Left cardiac atrium (tissue), 4 donors: ENCODE measurements at regions not wholly inside any gene's neighbourhood (a gene's known extent, or its start where the extent isn't known, plus 50 kb on each side); places are given as distances from the start of the nearest gene placed in this dataset.

Experiments
- ATAC-seq, 2 donors: fragments of 200-7000 bp; cut with Tn5 transposase; one replicate each; pipeline ENCODE4 v1.9.1; 2020; ENCODE audit warnings: mild to moderate bottlenecking in 2 of 2, moderate library complexity in 2 of 2
- DNase-seq: peaks from one replicate; pipeline ENCODE4 v3.0.0-alpha.2; 2020
- intact Hi-C, 2 donors: fragments of 100-400 bp; cut with DNase I; formaldehyde crosslinking; loops; one replicate each; pipeline versions ENCODE4 v1.14.1 to v1.15.1; 2022 to 2023
- donor health status: DM: no; HTN: yes; CAD: no.
- donor health status: DM: no; HTN: yes; CAD: no; lungs with severe emphysema.
- donor health status: DM: yes; HTN: yes; CAD: no.
- donor health status: Dilated cardiomyopathy.

DNA sequence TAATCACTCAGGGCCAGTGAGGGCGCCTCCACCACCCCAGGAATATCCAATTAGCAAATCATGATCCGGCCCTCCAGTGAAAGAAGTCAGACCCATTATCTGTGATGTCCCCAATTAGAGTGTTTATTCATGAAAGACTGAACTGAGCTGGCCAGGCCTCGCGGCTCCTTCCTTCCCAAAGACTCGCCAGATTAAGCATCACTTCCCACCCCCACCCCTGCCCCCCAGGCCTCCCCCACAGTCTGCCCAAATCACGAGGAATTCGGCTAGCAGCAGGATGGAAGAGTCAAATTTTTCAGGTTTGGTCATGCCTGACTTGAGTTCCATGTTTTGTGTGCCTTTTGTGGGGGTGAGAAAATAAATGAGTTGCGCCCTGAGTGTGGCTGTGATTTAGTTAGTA is 298.4 kb upstream of the SALL1 start:
- DNase-seq (no peak), ATAC-seq (no peak)
- intact Hi-C loops = no loop called here

DNA sequence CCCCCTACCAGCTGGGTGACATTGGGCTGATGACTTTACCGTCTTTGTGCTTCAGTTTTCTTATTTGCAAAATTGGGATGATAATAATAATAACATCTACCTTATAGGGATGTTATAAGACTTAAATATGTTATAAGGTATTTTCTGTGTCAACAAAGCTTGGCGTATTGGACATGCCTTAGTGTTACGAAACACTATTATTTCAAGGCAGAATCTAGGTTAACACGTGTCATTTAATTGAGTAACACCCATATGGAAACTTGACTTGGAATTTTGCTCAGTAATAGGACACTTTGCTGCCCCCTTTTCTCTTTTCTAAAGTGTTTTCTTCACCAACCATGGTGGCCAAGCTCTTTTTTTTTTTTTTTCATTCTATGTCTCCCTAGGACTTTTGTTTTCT is 294.2 kb upstream of the SALL1 start:
- ATAC-seq (no peak), DNase-seq (no peak)
- intact Hi-C loops = no loop called here

DNA sequence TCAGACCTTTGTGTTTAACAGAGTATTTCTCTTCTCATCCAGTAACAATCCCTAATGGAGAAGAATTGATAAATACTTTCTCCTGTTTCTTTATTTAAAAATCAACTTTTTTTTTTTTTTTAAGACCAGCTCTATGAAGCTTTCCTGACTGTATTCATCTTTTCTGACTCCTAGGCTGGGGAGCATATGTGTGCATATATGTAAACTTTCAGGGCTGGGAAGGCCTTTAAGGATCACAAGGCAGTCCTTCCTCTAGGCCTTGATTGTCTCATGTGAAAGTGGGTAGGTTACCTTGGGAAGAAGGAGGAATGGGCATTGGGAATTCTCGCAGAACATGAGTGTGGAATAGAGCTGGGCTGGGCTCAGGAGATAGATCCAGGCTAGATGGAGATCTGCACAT is 292.9 kb upstream of the SALL1 start:
- ATAC-seq = no peak
- intact Hi-C loops = no loop called here

DNA sequence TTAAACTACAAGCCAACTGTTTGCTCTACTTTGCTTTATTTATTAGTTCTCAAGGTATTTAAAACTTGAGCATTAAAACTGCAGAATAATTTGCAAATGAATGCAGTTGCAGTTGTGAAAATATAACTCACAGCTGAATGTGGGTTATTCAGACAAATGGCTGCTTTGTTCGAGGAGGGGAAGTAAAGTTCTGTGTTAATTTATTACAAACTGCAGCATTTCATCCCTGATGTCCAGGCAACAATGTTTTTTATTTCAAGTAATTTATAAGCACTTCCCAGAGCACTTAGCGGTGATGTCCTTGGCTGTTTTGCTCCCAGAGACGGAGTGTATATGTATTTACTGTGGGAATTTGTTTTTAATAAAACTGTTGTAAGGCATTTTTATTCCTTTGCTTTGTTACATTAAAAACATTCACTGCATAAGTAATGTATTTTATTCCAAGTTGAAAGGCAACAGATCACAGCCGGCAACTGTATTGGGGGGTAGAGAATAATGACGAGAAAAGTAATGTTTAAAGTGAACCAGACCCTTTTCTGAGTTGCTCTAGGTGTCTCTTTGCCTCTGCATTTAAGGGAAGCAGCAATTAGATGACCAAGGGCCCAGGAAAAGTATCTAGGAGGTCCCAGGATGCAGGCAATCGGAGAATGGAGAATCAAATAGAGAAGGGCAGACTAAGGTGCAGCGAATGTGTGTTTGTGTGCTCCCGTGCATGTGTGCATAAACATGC is 291.2 kb upstream of the SALL1 start:
- DNase-seq = no peak
- intact Hi-C loops = no loop called here
- ATAC-seq = no peak

More for the DNA sequence above, 292.9 kb upstream of the SALL1 start:
- DNase-seq = no peak

DNA sequence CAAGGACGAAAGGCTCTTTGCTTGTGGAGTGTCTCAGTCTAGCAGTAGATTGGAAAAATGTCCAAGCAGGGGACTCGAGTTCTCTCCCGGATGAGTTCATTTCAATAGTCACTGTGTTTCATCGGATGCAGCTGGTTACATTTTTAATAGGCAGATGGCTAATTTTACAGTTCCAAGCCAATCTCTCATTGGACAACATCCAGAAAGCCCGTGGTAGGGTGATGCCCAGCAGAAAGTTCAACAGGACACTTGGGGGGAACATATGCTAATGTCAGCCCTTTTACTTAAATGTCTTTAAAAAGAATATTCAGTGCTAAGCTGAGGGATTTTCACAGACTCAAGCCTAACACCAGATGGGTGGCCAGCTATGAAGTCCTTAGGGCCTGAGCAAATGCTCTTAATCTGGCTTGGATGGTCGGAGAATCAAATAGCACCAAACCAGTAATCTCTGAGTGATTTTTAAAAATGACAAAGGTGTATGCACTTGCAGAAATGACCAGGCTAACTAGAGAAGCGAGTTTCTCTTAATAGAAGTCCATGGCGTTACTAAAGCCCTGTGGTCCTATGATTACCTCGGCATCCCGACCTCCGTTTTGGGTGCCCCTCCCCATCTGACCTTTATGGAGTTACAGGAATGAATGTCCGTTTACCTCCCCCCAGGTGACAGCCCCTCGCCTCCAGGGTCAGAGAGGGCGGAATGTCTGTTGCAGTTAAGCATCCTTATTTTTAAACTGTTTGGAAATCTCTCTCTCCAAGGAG is 289.2 kb upstream of the SALL1 start:
- intact Hi-C loops = no loop called here
- DNase-seq (no peak), ATAC-seq (no peak)

DNA sequence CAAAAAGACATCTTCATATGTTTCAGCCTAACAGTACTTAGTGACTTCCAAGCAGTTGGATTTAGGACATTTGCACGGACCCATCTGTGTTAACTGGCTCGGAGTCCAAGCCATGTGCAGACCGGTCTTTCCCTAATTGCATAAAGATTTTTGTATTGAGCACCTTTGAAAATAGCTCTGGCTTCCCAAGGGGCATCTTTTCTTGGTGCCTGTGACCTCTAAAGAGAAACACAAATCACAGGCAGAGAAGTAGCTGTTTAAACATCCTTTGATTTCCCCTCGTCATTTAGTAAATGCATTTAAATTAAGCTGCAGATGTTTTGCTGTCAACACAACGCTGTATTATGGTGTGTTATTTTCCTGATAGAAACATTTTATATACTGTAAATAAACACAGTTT is 288.2 kb upstream of the SALL1 start:
- ATAC-seq = no peak
- intact Hi-C loops = no loop called here
- DNase-seq = no peak

DNA sequence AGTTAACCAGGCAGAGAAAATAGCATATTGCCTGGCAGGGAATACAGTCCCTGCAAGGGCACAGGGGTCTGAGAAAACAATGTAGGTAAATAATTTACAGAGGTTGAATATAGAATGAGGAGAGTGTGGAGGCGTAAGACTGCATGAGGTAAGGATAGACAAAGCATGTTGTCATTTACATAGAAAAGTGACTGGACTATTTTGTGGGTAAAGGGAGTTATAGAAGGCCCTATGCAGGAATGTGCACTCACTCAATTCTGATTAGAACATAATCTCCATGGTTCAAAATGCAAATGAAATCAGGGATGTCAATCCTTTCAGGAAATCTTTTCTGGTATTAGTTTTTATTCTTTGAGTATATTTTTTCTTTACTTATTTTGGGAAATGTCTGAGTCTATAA is 285.7 kb upstream of the SALL1 start:
- ATAC-seq (no peak), DNase-seq (no peak)
- intact Hi-C loops = no loop called here

DNA sequence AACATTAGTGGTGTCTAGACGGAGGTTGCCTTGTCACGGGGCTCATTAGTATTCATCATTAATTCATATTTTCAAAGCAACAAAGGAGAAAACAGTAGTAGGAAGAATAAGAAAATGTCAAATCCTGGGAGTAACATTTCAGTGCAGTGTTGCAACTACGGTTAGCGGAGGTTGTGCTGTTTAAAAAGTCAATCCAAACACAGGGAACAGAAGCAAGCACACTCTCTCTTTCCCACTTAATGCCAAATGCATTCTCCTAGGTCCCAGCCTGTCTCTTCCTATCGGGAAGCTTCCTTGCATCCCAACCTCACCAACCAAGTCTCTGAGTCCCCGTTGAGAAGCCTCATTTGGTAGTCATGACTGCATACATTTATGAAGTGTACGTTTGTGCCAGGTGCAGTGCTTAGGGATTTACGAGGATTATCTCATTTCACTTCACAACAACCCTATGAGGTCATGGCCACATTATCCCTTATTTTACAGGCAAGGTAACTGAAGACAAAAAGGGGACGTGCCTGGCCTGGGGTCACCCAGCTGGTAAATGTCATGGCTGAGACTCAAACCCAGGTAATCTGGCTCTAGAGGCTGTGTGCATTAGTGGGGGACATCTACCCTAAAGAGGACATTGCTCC is 283.6 kb upstream of the SALL1 start:
- intact Hi-C loops = no loop called here
- no peak for ATAC-seq

DNA sequence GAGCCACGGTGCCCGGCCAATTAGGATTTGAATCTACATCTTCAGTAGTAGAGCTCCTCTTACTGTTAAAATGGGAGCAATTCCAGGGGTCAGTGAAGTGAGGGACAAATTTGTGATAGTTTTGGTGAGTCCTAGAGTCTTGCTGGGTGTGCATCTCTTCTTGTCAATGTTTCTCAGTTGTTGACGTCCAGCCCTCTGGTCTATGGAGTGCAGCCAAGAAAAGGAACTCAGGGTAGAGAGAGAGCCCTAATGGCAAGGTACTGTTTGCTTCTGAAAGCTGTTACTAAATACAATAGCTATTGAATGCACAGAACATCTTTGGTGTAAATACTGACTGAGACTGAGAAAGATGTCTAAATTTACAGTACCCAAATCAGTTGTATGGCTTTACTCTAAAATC is 282.5 kb upstream of the SALL1 start:
- DNase-seq = no peak
- ATAC-seq = no peak
- intact Hi-C loops = no loop called here

More for the DNA sequence above, 283.6 kb upstream of the SALL1 start:
- DNase-seq = no peak

DNA sequence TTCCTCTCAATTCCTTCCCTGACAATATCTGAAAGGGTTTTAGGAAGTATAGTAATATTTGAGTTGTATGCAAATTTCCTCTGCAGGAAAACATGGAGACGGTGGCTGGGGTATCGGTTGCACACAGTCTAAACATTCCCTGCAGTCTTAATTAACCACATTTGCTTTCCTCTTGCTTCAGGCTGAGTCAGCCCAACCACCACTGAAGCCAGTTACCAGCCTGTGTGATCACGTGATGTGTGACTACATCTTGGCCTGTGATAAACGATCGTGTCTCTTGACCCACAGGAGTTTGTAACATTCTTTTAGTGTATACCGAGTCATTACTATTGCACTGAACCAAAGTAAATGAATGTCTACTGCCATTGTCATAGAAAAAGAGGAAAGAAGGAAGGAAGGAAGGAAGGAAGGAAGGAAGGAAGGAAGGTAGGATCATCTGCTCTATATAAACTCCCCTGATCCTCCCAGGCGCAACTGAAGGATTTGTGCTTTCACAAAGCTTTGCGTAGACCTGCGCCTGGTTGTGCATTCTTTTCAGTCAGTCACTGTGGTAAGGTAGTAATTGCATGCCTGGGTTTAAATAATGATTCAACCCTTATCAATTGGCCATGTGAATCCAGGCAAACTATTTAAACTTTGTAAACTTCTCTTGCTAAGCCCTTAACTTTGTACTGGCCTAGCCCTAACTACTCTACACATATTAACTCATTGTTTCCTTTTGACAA is 280.6 kb upstream of the SALL1 start:
- no peak for DNase-seq
- no peak for ATAC-seq
- intact Hi-C loops = no loop called here

DNA sequence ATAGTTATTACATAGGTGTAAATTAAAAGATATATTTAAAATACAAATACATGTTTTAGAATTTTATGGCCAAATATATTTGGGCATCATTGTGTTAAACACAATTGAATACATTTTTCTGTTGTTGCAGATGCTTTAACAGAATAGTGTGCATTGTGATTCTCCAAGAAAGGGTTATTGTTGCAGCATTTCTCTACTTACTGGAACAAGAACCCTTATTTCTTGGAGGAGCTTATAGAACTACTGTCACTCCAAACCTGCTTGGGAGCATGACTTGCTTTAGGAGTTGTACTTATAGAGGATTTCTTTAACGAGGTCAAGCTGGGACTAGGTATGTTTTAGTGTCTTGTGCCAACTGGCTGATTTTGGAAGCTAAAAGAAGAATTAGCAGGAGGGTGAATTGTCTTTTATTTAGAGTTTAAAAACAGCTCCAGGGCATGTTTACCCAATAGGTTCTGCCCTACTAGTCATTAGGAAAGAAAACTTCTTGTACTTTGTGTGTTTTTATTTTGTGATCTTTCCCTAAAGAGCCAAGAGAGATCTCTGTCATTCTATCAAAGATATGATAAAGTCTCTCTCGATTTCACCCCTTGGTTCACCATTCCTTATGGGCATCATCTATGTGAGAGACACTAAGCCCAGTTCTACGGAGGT is 279.8 kb upstream of the SALL1 start:
- no peak for DNase-seq
- intact Hi-C loops = no loop called here
- no peak for ATAC-seq

DNA sequence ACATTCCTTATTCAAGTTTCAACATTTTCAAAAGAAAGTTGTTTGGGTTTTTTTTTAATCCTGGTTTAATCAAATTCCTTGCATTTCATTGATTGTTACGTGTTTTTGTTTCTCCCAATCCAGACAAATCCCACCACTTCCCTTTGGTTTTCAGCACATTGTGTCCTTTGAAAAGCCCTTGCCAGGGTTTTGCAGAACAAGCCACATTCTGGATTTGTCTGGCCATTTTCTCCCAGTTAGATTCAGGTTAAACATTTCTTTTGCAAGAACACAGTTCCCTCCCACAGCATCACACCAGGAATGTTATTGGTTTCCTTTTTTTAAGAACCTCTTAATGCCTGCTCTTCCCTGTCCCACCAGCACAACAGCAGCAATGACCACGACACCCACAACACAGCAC is 278.0 kb upstream of the SALL1 start:
- DNase-seq (no peak), ATAC-seq (no peak)
- intact Hi-C loops = no loop called here

DNA sequence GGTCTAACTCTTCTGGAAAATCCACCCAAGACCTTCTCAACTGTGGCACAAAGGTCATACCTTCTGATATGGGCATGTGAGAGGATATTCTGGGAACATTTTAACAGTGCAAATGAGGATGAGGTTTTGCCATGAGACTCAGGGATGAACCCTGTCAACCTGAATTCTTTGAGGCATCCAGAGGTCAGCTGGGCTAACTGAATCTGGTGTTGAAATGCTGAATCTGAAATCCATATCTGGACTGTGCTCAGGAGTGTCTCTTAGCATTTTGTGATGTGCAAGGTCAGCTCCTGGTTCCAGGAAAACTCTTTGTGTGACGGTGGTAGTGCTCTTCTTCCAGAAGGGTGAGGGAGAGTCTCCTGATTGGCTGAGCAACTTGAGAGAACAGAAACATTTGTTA is 276.0 kb upstream of the SALL1 start:
- intact Hi-C loops = no loop called here
- DNase-seq (no peak), ATAC-seq (no peak)

DNA sequence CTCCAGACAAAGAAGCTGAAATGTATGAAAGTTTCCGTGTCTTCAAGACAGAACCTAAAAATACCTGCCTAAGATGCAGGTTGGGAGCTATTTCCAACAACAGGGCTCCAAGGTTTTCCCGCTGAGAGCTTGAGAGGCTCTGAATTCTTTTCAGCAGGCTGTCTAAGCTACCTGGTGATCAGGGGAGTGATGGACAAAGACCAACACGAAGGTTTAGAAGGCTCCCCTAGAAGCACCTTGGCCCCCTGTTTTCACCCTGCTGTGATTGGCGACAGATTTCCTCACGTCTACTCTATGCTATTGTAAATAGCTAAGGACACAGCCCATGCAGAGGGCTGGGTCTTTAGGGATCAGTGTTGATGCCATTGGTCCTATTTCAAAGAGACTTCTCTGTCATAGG is 275.2 kb upstream of the SALL1 start:
- no peak for DNase-seq
- intact Hi-C loops = no loop called here
- ATAC-seq = no peak

DNA sequence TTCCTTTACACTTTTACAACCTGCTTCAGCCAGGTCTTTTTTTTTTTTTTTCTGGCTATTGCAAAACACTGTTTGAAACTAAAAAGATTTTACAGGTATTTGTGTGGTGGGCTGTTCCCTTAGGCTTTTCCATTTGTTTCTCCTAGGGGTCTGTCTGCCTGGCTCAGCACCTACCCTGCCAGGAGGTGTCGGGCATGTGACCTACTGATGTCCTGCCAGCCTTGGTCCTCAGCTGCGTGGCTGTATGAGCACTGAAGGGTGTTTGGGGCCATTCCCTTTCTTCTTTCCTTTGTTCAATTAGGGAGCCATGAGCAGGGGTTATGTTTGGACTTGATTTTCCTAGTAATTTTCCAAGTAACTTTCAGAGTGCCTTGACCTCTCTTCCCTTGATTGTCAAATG is 269.2 kb upstream of the SALL1 start:
- ATAC-seq = no peak
- intact Hi-C loops = no loop called here
- DNase-seq = no peak

DNA sequence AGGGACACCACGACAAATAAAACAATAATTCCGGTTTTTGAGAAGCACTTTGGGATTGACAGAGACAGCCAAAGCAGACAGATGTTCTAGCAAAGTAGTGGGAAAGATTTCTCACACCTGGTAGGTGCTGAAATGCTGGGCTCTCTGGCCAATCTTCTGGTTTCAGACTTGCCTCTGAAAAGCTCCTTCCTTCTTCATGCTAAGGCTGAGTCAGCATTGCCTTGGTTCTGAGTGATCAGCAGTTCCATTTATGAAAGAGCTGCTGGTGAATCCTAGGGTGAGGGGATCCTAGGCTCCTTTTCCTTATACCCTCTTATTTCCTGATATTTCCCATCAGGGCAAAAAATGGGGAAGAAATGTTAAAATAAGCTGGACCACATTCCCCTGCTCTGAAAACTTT is 268.7 kb upstream of the SALL1 start:
- intact Hi-C loops = no loop called here
- ATAC-seq (no peak), DNase-seq (no peak)

DNA sequence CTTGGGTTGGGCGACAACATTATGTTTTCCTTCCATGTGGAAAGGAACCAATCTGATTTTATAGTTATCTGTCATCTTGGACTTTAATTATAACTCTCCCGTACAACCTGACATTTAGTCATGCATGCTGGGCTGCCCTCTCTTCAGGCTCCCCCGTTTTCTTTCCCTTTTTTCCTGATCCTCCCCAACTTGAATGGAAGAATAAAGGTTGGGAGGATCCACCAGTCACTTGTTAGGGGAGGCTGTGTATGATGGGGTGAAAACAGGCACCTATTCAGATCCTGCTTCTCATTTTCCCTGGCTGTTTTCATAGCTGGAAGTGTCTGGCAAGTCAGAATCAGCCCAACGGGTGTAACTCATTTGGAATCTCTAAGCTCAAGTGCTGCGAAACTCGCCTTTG is 267.2 kb upstream of the SALL1 start:
- intact Hi-C loops = no loop called here
- ATAC-seq (no peak), DNase-seq (no peak)

DNA sequence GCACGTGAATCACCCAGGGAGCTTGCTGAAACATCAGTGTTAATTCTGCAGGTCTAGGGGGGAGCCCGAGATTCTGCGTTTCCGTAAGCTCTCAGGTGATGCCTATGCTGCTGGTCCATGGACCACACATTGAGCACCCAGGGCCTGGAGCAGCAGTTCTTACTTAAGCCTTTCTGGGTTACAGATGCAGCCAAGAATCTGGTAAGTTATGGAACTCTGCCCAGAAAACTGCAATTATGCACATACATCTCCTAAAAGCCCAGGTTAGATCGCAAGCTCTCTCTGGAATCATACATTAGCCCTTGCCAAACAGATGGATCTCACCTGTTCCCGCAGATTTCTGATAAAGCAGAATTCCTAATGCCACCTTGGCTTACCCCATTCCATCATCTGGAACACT is 265.9 kb upstream of the SALL1 start:
- DNase-seq (no peak), ATAC-seq (no peak)
- intact Hi-C loops = no loop called here

DNA sequence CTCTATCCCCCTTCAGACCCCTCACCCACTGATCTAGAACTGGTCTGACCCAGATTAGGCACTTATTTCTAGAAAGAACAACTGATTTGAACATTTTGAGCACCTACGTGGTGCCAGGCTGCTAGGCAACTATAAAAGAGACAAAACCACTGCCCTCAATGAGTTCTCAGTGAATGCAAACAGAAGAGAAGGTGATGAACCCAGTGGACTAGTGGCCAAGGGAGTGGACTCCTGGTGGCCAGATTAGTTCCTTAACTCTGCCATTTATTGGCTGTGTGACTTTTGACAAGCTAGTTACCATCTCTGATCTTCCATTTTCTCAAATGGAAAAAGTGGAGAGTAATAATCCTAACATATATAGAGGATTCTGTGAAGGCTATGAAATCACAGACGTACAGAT is 259.1 kb upstream of the SALL1 start:
- ATAC-seq (no peak), DNase-seq (no peak)
- intact Hi-C loops = no loop called here
